ENCODE measurements at regions not wholly inside any gene's neighbourhood (a gene's known extent, or its start where the extent isn't known, plus 50 kb on each side); places are given as distances from the start of the nearest gene placed in this dataset.

DNA sequence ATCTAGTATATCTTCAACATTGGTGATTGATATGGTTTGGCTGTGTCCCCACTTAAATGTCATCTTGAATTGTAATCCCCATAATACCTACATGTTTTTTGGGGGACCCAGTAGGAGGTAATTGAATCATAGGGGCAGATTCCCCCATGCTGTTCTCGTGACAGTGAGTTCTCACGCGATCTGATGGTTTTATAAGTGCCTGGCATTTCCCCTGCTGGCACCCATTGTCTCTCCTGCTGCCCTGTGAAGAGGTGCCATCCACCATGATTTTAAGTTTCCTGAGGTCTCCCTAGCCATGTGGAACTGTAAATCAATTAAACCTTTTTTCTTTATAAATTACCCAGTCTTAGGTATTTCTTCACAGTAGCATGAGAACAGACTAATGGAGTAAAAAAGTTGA, 1094.6 kb downstream of the ROBO2 start:
- no peak for DNase-seq (ENCODE audit: low spot score in 2 of 2)
- FAIRE-seq = no peak

DNA sequence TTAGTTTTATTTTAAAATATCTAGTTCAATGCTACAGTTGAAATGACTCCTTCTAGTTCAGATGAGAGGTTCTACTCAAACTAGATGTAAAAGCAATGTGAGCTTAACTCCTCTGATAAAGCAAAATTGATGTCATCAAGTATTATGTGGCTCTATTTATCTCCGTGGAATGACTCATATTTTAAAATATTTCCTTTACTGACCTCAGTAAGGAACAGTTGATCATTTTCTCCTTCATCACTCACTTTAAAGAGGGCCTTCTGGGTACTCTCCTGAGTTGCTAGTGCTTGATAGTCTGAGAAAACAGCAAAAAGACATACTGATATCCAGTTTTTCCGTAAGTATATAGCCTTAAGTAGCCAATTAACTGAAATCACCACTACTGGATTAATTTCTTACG, 1099.3 kb downstream of the ROBO2 start:
- no peak for FAIRE-seq

DNA sequence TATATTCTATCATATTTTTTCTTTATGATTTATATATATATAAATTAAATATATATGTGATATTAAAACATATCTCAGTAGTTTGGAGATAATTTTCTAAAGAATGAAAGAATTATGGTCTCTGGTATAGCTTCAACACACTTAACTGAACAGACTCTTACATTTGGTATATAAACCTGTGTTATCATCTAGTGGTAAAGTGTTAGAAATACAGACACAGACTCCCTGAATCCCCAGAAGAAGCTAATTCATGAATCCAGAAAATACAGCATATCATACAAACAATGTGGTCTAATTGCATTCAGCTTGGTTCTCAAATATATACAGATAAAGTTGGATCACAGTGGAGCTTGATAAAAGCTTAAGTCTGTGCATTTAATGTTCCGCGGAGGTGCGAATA, 1100.4 kb downstream of the ROBO2 start:
- FAIRE-seq (no peak), DNase-seq (ENCODE audit: low spot score in 2 of 2) (no peak)

More for the DNA sequence above, 1099.3 kb downstream of the ROBO2 start:
- DNase-seq (ENCODE audit: low spot score in 2 of 2) = no peak

DNA sequence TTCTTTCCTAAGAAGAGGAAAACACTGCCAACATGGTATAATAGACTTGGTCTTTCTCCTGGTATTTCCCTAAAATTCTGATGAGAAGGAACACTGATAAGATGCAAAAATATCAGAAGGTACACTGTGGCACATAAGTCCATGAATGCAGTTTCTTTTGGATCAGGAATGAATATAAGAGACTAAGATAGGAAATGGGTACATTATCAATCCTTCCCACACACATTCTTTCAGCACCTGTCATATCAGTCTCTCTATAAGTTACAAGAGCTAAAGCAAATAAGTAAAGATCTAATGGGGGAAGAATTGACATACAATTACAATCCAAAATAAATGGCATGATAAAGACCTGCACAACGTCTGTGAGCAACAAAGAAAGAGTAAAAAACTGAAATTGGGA, 1101.0 kb downstream of the ROBO2 start:
- FAIRE-seq = no peak
- DNase-seq (ENCODE audit: low spot score in 2 of 2) = no peak

DNA sequence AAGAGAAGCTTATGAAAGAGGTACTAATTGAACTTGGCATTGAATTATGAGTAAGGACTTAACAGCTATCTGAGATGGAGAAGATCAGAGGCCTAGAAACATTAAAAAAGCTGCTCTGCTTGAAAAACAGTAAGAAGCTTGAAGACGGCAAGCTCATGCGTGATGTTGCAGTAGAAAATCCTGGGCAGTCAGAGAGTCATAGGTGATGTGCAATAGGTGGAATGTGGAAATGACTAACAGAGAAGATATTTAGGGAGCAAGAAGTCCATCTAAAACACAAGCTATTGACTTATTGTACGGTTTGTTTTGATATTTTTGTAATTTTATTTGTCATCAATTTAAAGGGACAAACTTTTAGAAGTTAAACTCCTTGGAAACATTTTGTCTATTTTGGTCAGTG, 1101.4 kb downstream of the ROBO2 start:
- DNase-seq (ENCODE audit: low spot score in 2 of 2) = no peak
- no peak for FAIRE-seq

DNA sequence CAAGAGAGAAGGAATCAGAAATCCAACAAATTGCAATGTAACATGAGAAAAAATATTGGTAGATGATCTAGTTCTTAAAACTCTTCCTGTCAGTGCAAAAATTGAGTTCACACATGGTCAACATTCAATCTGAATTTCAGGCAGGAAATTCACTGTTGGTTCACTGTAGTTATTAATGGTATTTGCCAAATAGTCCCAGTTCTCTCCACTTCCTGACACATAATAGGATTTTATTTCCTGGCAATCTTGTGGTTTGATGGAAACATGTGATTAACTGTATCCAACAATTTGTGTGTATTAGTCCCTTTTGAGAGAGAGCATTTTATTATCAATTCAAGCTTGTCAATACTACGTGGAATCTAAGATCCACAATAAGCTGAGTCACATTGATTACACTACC, 1103.1 kb downstream of the ROBO2 start:
- no peak for FAIRE-seq

DNA sequence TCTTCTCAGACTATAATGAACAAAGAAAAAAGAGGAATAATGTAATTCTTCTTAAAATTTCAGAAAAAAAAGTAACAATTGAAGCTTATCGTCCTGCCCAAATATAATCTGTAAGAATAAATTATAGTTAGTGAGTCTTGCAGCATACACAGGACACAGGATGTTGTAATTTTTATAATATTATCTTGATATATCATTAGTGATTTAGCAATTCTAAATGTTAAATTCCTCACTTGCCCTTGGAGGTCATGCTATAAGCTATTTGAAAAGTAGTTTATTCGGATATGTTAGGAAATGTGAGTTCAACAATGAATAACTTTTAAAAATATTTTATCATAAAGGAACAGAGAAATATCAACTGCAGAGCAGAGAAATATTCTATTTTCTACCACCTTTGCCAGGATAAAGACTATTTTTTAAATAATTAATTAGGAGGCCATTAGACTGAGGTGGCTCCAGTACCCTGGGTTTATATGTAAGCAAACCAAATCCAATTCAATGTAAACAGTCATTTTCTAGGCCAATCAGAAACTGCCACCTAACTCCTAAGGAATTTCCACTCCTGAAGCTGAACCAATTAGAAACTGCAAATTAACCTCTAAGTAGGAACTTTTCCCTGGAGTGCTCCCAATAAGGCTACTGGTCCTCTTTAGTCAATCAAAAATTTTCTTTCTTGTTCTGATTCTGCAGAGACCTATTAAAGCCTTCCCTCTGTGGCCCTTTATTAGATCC, 1109.3 kb downstream of the ROBO2 start:
- DNase-seq (ENCODE audit: low spot score in 2 of 2) (no peak), FAIRE-seq (no peak)

More for the DNA sequence above, 1103.1 kb downstream of the ROBO2 start:
- no peak for DNase-seq (ENCODE audit: low spot score in 2 of 2)

DNA sequence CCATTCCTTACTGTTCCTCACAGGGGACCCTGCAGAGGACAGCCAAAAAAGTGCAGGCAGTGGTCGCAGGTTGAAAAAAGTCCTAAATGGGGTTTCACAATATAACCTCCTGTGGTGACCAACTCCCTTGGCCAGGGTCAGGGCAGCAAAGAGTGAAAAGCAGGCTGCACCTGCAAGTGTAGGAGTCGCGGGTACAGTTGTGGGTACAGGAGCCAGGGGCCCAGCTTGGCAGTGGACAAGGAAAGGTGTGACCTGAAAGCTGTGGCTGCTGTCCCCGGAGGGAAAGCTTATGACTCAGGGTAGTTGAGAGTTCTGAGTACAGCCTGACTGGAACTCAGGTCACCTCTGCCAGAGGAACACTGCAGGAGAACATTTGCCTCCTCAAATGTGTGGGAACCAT, 1114.1 kb downstream of the ROBO2 start:
- no peak for FAIRE-seq
- no peak for DNase-seq (ENCODE audit: low spot score in 2 of 2)

DNA sequence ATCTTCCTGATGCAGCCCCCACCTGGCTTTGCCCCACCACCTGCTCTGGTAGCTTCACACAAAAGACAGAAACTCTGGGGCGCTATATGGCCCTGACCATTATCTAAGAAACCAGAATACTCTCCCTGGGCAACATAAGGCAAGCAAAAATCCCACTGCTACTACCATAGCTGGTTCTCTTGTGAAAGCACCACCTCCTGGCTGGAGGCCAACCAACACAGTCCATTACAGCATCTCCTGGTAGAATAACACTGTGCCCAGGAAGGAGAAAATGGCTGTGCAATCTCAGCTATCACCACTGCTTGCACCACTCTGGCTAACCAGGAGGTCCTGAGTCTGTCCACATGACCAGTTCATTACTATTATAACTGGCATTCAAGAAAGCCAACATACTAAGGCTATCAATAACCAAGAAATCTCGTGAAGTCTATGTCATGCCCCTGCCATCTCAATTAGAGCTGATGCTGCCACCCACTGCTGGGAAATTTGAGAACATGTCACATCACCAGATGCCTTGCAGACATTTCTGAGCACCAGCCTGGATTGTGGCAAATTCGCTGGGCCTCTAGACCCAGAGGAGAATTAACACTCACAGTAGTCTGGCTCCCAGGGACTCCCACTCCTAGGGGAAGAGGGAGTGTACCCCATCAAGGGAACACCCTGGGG, 1114.8 kb downstream of the ROBO2 start:
- no peak for FAIRE-seq
- DNase-seq (ENCODE audit: low spot score in 2 of 2) = no peak

DNA sequence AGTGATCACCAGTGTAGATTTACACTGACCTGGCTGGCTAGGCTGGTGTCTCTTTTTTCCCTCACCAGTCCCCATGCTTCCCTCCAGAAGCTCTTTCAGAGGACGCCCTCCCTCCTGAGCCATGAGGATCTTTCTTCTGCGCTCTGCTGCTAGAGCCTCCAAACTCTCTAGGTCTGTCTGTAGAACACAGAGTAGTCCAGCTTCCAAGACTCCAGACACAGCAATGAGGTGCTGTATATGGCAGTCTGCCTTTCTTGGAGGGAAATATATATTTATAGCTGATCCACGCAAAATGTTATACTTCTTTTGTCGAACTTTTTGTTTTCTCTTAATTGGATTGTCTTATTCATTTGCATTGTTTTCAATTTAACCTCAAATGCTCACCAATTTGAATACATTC, 1121.8 kb downstream of the ROBO2 start:
- DNase-seq (ENCODE audit: low spot score in 2 of 2) (no peak), FAIRE-seq (no peak)

DNA sequence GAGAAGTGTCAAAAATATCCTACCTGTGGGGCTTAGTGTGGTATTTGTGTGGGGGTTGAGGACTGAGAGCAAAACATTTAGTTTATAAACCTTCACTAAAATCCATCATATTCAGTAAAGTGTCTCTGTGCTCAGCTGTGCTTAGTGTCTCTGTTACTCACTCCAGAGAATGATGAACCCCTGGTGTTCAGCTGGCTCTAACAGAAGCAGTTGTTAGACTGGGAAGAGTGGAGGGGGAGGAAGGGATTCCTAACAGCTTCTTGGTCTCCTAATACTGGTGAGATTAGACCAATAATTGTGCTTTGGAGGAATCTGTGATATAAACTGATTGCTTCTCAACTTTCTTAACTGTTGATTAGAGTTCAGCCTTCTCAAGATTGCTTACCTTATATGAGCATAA, 1123.5 kb downstream of the ROBO2 start:
- no peak for FAIRE-seq
- no peak for DNase-seq (ENCODE audit: low spot score in 2 of 2)

DNA sequence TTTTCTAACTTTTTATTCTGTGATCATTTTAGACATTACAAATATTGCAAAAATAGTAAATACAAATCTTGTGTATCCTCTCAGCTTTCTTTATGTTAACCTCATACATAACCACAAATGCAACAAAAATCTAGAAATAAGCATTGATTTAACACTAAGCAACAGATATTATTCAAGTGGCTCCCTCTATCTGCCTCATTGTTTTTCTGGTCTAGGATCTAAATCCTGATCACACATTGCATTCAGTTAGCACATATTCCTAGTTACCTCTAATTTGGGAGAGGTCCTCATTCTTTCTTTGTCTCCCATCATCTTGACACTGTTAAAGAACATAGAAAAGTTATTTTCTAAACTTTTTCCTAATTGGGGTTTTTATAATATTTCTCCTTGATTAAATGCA, 1126.0 kb downstream of the ROBO2 start:
- FAIRE-seq (no peak), DNase-seq (ENCODE audit: low spot score in 2 of 2) (no peak)

DNA sequence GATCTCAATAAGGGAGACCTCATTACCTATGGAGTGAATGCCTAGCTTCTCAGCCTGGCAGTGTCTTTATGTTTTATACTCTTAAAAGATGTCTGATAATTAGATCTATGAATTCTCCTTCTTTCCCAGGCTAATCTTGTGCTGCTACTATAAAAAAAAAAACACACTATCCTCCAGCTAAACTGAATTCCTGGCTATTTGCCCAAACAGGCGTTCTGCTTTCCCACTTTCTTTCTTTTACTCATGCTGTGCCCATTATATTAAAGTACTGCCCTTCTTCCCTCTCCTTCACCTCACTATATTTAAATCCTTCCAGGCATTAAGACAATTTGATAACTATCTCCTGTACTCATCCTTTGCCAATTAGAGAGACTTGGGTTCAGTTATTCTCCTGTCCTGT, 1134.9 kb downstream of the ROBO2 start:
- no peak for FAIRE-seq
- DNase-seq (ENCODE audit: low spot score in 2 of 2) = no peak

DNA sequence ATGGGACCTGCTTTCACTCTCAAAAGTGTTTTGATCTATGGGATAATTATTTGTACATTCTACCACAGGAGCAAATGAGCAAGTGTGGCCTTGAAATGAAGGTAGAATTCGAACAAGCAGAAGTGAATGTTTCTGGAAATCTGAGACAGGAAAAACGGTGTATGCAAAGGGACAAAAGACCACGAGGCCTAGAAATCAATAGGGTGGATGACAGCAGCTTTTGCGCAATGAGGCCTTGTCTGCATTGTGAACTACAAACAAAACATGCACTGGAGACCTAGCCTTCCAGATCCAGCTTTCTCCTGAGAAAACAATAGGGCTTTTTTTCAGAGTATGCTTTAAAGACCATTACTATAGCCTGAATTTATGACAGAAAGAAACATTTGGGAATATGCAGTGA, 1137.0 kb downstream of the ROBO2 start:
- no peak for DNase-seq (ENCODE audit: low spot score in 2 of 2)

DNA sequence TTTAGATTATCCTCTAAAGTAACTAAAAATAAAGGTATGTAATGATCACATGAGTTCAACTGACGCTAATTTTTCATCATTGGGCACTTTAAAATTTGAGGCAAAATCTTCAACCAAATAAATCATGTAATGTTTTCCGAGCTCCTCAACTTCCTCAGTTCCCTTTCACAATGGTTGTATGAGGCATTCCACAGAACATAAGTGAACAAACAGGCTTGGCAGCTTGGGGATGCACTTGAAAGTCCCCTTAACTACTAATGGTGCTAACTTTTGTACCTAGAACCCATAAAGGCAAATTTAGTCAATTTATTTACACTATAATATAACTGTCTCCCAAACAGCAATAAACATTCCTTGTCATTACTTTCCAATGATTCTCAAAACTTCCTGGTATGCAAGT, 1137.9 kb downstream of the ROBO2 start:
- DNase-seq (ENCODE audit: low spot score in 2 of 2) (no peak), FAIRE-seq (no peak)

More for the DNA sequence above, 1137.0 kb downstream of the ROBO2 start:
- no peak for FAIRE-seq

DNA sequence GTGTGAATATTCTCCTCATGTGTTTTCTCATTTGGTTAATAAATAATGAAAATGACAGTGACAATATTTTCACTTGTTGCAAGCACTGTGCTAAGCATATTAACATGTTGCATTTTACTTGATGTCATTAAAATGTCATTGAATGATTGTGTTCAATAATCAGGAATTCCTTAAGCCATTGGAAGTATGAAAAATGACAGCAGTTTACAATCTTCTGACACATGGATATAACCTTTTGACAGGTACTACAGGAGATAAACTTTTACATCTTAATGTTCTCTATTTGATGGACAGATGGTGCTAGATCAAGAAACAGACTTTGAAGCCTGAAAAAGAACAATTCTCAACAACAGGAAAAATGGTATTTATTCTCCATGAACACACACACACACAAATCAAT, 1138.3 kb downstream of the ROBO2 start:
- DNase-seq (ENCODE audit: low spot score in 2 of 2) (no peak), FAIRE-seq (no peak)

DNA sequence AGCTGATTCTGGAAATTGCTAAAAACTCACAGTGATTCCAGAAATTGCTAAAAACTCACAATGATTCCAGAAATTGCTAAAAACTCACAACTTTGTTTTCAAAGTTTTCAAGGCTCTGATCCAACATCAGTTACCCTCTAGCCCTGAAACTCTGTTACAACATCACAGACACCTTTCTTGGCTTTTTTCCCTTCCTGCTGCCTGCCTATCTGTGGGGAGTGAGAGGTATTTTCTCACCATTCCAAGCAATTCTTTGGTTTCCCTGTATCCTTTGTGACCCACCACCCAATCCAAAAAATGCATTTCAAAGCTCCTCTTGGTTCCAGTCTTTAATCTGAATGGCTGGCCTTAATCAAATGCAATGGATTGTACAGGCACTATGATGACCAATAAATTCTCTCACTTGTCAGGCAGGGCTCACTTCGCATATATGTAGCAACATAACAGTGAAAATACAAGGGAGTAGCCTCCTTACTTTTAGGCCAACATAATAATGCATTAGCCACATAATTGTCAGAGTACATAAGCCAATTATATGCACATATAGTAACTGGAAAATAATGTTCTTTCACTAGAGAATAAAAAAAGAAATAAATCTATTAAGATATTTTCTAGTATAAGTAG, 1139.0 kb downstream of the ROBO2 start:
- no peak for FAIRE-seq
- no peak for DNase-seq (ENCODE audit: low spot score in 2 of 2)

DNA sequence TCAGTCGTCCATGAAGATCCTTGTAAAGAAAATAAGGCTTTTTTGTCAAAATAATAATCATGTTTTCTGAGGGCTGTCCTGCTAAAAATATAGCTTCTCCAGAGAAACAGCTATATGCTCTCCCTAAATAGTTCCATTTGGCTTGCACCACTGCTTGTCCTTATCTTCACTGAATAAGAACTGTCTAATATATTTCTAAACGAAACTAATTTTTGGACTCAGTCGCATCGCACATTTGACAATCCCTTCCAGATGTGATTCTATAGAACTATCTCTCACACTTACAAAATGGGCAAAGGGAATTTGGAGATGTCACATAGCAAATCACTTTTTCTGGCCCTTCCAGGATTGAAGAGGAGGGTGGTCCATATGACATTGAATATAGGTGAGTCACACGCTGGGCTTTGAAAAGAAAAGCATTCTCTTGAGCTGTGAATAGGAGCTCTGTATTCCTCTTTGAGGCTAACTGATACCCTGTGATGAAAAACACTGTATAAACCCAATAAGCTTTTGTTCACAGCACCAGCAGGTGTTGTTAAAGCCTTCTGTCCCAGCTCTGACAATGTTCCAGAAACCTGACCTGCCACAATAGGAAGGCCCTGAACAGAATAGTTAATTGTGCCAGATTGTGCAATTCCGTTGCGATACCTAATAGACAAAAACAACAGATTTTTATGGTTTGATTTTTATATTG, 1144.2 kb downstream of the ROBO2 start:
- DNase-seq (ENCODE audit: low spot score in 2 of 2) = no peak

DNA sequence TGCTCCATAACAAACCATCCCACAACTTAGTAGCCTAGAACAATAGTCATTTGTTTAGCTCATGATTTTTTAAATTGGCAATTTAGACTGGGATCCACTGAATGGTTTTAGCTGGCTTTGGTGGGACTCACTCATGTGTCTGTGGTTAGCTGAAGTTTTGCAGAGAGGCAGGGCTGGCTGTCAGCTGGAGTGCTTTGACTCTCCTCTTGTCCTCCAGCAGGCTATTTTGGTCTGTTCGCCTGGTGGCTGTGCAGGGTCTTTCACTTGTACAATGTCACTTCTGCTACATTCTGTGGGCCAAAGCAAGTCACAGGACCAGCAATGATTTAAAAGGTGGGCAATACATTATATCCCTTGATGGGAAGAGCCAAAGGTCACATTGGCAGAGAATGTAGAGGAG, 1146.5 kb downstream of the ROBO2 start:
- DNase-seq (ENCODE audit: low spot score in 2 of 2) = no peak
- no peak for FAIRE-seq

More for the DNA sequence above, 1144.2 kb downstream of the ROBO2 start:
- FAIRE-seq = no peak

DNA sequence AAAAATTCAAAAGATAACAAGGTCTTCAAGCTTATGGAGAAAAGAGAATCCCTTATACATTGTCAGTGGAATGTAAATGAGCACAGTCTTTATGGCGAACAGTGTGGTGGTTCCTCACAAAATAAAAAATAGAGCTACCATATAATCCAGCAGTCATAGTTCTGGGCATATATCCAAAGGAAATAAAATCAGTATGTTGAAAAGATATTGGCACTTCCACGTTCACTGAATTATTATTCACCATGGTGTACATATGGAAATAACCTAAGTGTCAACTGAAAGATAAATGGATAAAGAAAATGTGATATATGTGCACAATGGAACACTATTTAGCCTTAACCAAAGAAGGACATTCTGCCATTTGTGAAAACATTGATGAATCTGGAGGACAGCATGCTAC, 1161.2 kb downstream of the ROBO2 start:
- FAIRE-seq = no peak
- DNase-seq (ENCODE audit: low spot score in 2 of 2) = no peak

DNA sequence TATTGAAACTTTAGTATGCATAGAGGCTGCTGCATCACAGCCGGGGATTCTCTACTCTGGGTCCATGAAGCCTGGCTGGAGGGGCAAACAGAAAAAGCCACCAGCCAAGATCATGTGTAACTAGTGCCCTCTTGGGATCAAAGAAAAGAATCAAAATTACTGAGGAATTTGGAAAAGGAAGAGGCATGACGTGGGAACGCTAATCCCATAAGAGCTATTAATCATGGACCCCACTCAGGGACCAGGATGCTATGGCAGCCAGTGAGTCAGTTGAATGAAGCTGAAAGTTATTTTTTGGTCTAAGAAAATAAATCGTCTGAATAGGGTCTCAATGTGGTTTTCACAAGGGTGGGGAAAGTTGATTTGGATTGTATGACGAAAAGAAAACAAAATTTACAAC, 1165.1 kb downstream of the ROBO2 start:
- no peak for DNase-seq (ENCODE audit: low spot score in 2 of 2)
- FAIRE-seq = no peak

Data from frontal cortex (tissue), 3 donors.